Stomach (tissue), 4 donors: ENCODE measurements at regions not wholly inside any gene's neighbourhood (a gene's known extent, or its start where the extent isn't known, plus 50 kb on each side); places are given as distances from the start of the nearest gene placed in this dataset.

Experiments
- EP300 ChIP-seq: sonication (generic); formaldehyde crosslinking; IDR thresholded peaks from one replicate; pipeline ENCODE4 v1.6.1; 2017; ENCODE audit warnings: antibody characterized with exemption
- POLR2A ChIP-seq, 4 donors: fragments of 450-650 bp; IDR thresholded peaks; one replicate each; pipeline ENCODE4 v1.6.1; 2016; ENCODE audit warnings: antibody characterized with exemption in 4 of 4, control low read depth in 2 of 4, mild to moderate bottlenecking in 1 of 4, moderate library complexity in 1 of 4
- POLR2AphosphoS5 ChIP-seq, 3 donors: sonication (generic); formaldehyde crosslinking; IDR thresholded peaks; one replicate each; pipeline ENCODE4 v1.6.1; 2016; ENCODE audit warnings: antibody characterized with exemption in 3 of 3
- TF ChIP-seq, protein P1 (sequence below), 7 experiments: fragments of 450-650 bp in 4 of 7; fragments of 200-600 bp in 3 of 7; sonication (generic) in 3 of 7; IDR thresholded peaks; one replicate each; pipeline ENCODE4 v1.5.1; 2016 to 2019; ENCODE audit warnings: antibody characterized with exemption in 7 of 7, control low read depth in 2 of 7, mild to moderate bottlenecking in 1 of 7

DNA sequence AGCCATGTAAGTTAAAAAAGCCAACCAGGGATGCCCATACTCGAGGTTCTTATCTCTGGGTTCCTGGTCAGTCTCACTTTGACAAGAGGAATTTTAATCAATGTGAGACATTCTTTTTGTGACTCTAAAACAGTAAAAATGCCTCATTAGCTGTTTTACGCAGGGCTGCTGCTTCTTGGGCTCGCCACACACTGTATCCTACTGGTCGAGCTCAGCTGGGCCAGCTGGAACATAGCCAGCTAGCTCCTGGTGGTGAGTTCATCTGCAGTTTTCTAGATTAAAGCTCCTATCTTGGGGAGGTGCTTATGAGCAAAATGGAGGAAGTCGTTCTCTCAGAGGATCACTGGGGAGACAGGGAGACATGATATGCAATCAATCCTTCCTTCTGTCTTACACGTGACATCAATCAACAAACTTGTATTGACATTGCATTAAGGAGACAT lies 55.9 kb upstream of the LEF1 start:
- TF ChIP-seq POLR2AphosphoS5 (IDR thresholded peaks at IDR 0.05) (no peak), POLR2A (IDR thresholded peaks at IDR 0.05) (no peak), EP300 (no peak)
- TF ChIP-seq, protein P1, sequence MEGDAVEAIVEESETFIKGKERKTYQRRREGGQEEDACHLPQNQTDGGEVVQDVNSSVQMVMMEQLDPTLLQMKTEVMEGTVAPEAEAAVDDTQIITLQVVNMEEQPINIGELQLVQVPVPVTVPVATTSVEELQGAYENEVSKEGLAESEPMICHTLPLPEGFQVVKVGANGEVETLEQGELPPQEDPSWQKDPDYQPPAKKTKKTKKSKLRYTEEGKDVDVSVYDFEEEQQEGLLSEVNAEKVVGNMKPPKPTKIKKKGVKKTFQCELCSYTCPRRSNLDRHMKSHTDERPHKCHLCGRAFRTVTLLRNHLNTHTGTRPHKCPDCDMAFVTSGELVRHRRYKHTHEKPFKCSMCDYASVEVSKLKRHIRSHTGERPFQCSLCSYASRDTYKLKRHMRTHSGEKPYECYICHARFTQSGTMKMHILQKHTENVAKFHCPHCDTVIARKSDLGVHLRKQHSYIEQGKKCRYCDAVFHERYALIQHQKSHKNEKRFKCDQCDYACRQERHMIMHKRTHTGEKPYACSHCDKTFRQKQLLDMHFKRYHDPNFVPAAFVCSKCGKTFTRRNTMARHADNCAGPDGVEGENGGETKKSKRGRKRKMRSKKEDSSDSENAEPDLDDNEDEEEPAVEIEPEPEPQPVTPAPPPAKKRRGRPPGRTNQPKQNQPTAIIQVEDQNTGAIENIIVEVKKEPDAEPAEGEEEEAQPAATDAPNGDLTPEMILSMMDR (IDR thresholded peaks at IDR 0.05), result no peak
